Right lobe of liver (tissue), 4 donors: ENCODE measurements at regions not wholly inside any gene's neighbourhood (a gene's known extent, or its start where the extent isn't known, plus 50 kb on each side); places are given as distances from the start of the nearest gene placed in this dataset.

Experiments
- CTCF ChIP-seq, 4 donors: fragments of 200-600 bp in 3 of 4; fragments of 450-650 bp in 1 of 4; IDR thresholded peaks; one replicate each; pipeline versions ENCODE4 v1.5.1 to v1.8.0; 2016 to 2022; ENCODE audit warnings: antibody characterized with exemption in 4 of 4, mild to moderate bottlenecking in 2 of 4
- POLR2A ChIP-seq: fragments of 450-650 bp; IDR thresholded peaks from one replicate; pipeline ENCODE4 v1.6.1; 2017; ENCODE audit warnings: antibody characterized with exemption, mild to moderate bottlenecking
- donor health status: DM: no; HTN: no; CAD: no.
- donor health status: DM: no; HTN: no; CAD: no.
- donor health status: DM: no; HTN: yes; CAD: no.

GRCh38 chr2:121095257-121096080, 189.5 kb downstream of the TFCP2L1 start:
- TF ChIP-seq CTCF (IDR thresholded peaks at IDR 0.05): peak; percentile 65 to 73 (median 68)
- TF ChIP-seq POLR2A: no peak
